ENCODE measurements at regions not wholly inside any gene's neighbourhood (a gene's known extent, or its start where the extent isn't known, plus 50 kb on each side); places are given as distances from the start of the nearest gene placed in this dataset.

DNA sequence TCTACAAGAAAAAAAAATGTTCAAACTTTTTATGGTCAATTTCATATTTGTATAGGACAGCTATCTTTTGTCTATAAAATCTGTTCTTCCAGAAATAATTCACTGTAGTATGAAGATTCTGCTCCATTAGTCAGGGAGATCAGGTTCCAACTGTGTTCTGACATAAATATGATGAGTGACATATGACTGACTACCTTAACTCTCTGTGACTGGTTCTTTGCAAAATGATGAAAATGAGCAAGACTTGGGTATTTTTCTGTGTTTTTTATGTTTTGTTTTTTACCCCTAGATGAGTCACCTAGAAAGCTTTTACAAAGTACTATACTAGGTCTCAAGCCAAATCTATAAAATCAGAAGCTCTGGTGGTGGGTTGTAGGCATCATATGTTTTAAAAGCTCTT lies 229.6 kb downstream of the MMUT start:
- intact Hi-C loops (cut with DNase I): no loop called here
- DNase-seq (ENCODE audit: low spot score): no peak
- Histone ChIP-seq H3K27ac (no peak overlapping the region), H3K4me3 (no peak overlapping the region), H3K36me3 (no peaks in the 10 kb centered on the region), H3K4me1 (replicated peaks) (no peaks in the 10 kb centered on the region), H3K9me3 (no peaks in the 10 kb centered on the region), H3K27me3 (replicated peaks; ENCODE audit: insufficient read depth) (no peaks in the 10 kb centered on the region)
- TF ChIP-seq CTCF (IDR thresholded peaks at IDR 0.05): no peak
- TF ChIP-seq POLR2A (IDR thresholded peaks at IDR 0.05): no peak
- no peak for TF ChIP-seq POLR2AphosphoS5 (IDR thresholded peaks at IDR 0.05)

GRCh38 chr6:49225471-49225870 lies 237.6 kb downstream of the MMUT start:
- H3K27ac ChIP-seq: no peak overlapping the region
- H3K4me1 ChIP-seq (replicated peaks): no peaks in the 10 kb centered on the region
- WGBS: 86% methylated on average over 1 of the region's 1 CpG
- no peaks in the 10 kb centered on the region for H3K36me3 ChIP-seq
- intact Hi-C loops (cut with DNase I): no loop called here
- no peak overlapping the region for H3K4me3 ChIP-seq
- no peaks in the 10 kb centered on the region for H3K27me3 ChIP-seq (replicated peaks; ENCODE audit: insufficient read depth)
- no peak for TF ChIP-seq CTCF (IDR thresholded peaks at IDR 0.05)
- TF ChIP-seq POLR2A (IDR thresholded peaks at IDR 0.05): no peak
- no peak for TF ChIP-seq POLR2AphosphoS5 (IDR thresholded peaks at IDR 0.05)
- H3K9me3 ChIP-seq: no peaks in the 10 kb centered on the region
- DNase-seq (ENCODE audit: low spot score): no peak

GRCh38 chr6:49220293-49220692 lies 242.8 kb downstream of the MMUT start:
- intact Hi-C loops (cut with DNase I): no loop called here
- Histone ChIP-seq H3K36me3 (no peaks in the 10 kb centered on the region), H3K27me3 (replicated peaks; ENCODE audit: insufficient read depth) (no peaks in the 10 kb centered on the region), H3K27ac (no peak overlapping the region), H3K4me3 (no peak overlapping the region), H3K9me3 (no peaks in the 10 kb centered on the region), H3K4me1 (replicated peaks) (no peaks in the 10 kb centered on the region)
- no peak for DNase-seq (ENCODE audit: low spot score)
- TF ChIP-seq CTCF (IDR thresholded peaks at IDR 0.05) (no peak), POLR2AphosphoS5 (IDR thresholded peaks at IDR 0.05) (no peak), POLR2A (IDR thresholded peaks at IDR 0.05) (no peak)
- WGBS: 94% methylated on average over 1 of the region's 1 CpG

GRCh38 chr6:49205526-49205925 lies 257.5 kb downstream of the MMUT start:
- TF ChIP-seq CTCF (IDR thresholded peaks at IDR 0.05) (no peak), POLR2A (IDR thresholded peaks at IDR 0.05) (no peak), POLR2AphosphoS5 (IDR thresholded peaks at IDR 0.05) (no peak)
- H3K9me3 ChIP-seq: no peaks in the 10 kb centered on the region
- intact Hi-C loops (cut with DNase I): no loop called here
- no peak overlapping the region for H3K4me3 ChIP-seq
- 88% methylated on average over 2 of the region's 2 CpGs for WGBS
- no peaks in the 10 kb centered on the region for H3K27me3 ChIP-seq (replicated peaks; ENCODE audit: insufficient read depth)
- no peaks in the 10 kb centered on the region for H3K4me1 ChIP-seq (replicated peaks)
- no peaks in the 10 kb centered on the region for H3K36me3 ChIP-seq
- no peak overlapping the region for H3K27ac ChIP-seq
- no peak for DNase-seq (ENCODE audit: low spot score)

GRCh38 chr6:49202924-49203536 lies 260.0 kb downstream of the MMUT start:
- 64% methylated on average over 3 of the region's 3 CpGs for WGBS
- TF ChIP-seq POLR2A (IDR thresholded peaks at IDR 0.05) (no peak), POLR2AphosphoS5 (IDR thresholded peaks at IDR 0.05) (no peak), CTCF (IDR thresholded peaks at IDR 0.05) (no peak)
- no peak for DNase-seq (ENCODE audit: low spot score)
- no peak overlapping the region for H3K27ac ChIP-seq
- H3K9me3 ChIP-seq: no peaks in the 10 kb centered on the region
- H3K36me3 ChIP-seq: no peaks in the 10 kb centered on the region
- no peak overlapping the region for H3K4me3 ChIP-seq
- no peaks in the 10 kb centered on the region for H3K4me1 ChIP-seq (replicated peaks)
- no peaks in the 10 kb centered on the region for H3K27me3 ChIP-seq (replicated peaks; ENCODE audit: insufficient read depth)
- intact Hi-C loops (cut with DNase I): no loop called here

All from prostate gland (tissue), 2 donors.